Calu3 (cell line): ENCODE measurements at regions not wholly inside any gene's neighbourhood (a gene's known extent, or its start where the extent isn't known, plus 50 kb on each side); places are given as distances from the start of the nearest gene placed in this dataset.

Experiments
- BruUV-seq: library from RNA; stranded (reverse); fragments of 400-500 nt; replicated peaks from 2 replicates; lab custom pipeline; 2021; lab: Mats Ljungman, UMichigan
- CTCF ChIA-PET: fragments of 300-600 bp; sonication (Branson Sonifier 250); formaldehyde crosslinking; loops from one replicate; lab custom pipeline; 2022; ENCODE audit warnings: antibody characterized with exemption; lab: Charles Lee
- DNase-seq: peaks from one replicate; pipeline ENCODE4 v3.0.0; 2022
- H3K27ac Mint-ChIP-seq: one replicate; pipeline ENCODE4 v1.8.0; 2022; ENCODE audit warnings: mixed read lengths; ENCODE audit not compliant: unreplicated experiment
- H3K27me3 Mint-ChIP-seq: one replicate; pipeline ENCODE4 v1.8.0; 2022; ENCODE audit warnings: mixed read lengths; ENCODE audit not compliant: unreplicated experiment
- H3K36me3 Mint-ChIP-seq: one replicate; pipeline ENCODE4 v1.8.0; 2022; ENCODE audit warnings: mild to moderate bottlenecking, moderate library complexity, mixed read lengths; ENCODE audit not compliant: insufficient read depth, unreplicated experiment
- H3K4me1 Mint-ChIP-seq: one replicate; pipeline ENCODE4 v1.8.0; 2022; ENCODE audit warnings: mild to moderate bottlenecking, low read depth, mixed read lengths; ENCODE audit not compliant: unreplicated experiment
- H3K4me3 Mint-ChIP-seq: one replicate; pipeline ENCODE4 v1.8.0; 2022; ENCODE audit warnings: mild to moderate bottlenecking, low read depth, moderate library complexity, mixed read lengths; ENCODE audit not compliant: unreplicated experiment
- H3K9me3 Mint-ChIP-seq: one replicate; pipeline ENCODE4 v1.8.0; 2022; ENCODE audit warnings: low read depth, mixed read lengths; ENCODE audit not compliant: unreplicated experiment
- CTCF ChIP-seq: fragments of 200-600 bp; IDR thresholded peaks from one replicate; pipeline ENCODE4 v1.8.0; 2022; ENCODE audit warnings: antibody characterized with exemption; ENCODE audit not compliant: unreplicated experiment
- intact Hi-C: fragments of 100-400 bp; cut with micrococcal nuclease; formaldehyde crosslinking; loops from one replicate; pipeline ENCODE4 v1.10.0; 2022; ENCODE audit not compliant: unreplicated experiment

- Mint-ChIP-seq H3K4me3 (no peak overlapping the region), H3K27me3 (no peaks in the 10 kb centered on the region), H3K27ac (no peak overlapping the region), H3K9me3 (no peaks in the 10 kb centered on the region), H3K4me1 (no peaks in the 10 kb centered on the region), H3K36me3 (no peaks in the 10 kb centered on the region)
- DNase-seq = no peak
- CTCF ChIA-PET = no interaction called here
- intact Hi-C loops = no loop called here
- BruUV-seq = no TSS peak
- no peak for TF ChIP-seq CTCF
Observed at GRCh38 chr2:155308367-155309009, 610.0 kb downstream of the KCNJ3 start.

- intact Hi-C loops = no loop called here
- Mint-ChIP-seq H3K4me3 (no peak overlapping the region), H3K27ac (no peak overlapping the region), H3K4me1 (no peaks in the 10 kb centered on the region), H3K36me3 (no peaks in the 10 kb centered on the region), H3K27me3 (no peaks in the 10 kb centered on the region), H3K9me3 (no peaks in the 10 kb centered on the region)
- CTCF ChIA-PET = no interaction called here
- no TSS peak for BruUV-seq
- TF ChIP-seq CTCF = no peak
- DNase-seq = no peak
Observed at GRCh38 chr2:155301221-155301620, 602.7 kb downstream of the KCNJ3 start.

GRCh38 chr2:155298001-155298400, 599.5 kb downstream of the KCNJ3 start:
- no TSS peak for BruUV-seq
- H3K4me3 Mint-ChIP-seq = no peak overlapping the region
- CTCF ChIA-PET = no interaction called here
- intact Hi-C loops = no loop called here
- no peaks in the 10 kb centered on the region for H3K27me3 Mint-ChIP-seq
- TF ChIP-seq CTCF = no peak
- no peaks in the 10 kb centered on the region for H3K4me1 Mint-ChIP-seq
- no peaks in the 10 kb centered on the region for H3K36me3 Mint-ChIP-seq
- no peaks in the 10 kb centered on the region for H3K9me3 Mint-ChIP-seq
- H3K27ac Mint-ChIP-seq = no peak overlapping the region
- no peak for DNase-seq

GRCh38 chr2:155294358-155294757, 595.9 kb downstream of the KCNJ3 start:
- no peak for TF ChIP-seq CTCF
- no peak for DNase-seq
- Mint-ChIP-seq H3K36me3 (no peaks in the 10 kb centered on the region), H3K4me1 (no peaks in the 10 kb centered on the region), H3K27me3 (no peaks in the 10 kb centered on the region), H3K4me3 (no peak overlapping the region), H3K9me3 (peaks cover 2% of the 10 kb centered on the region), H3K27ac (no peak overlapping the region)
- BruUV-seq = no TSS peak
- intact Hi-C loops = no loop called here
- CTCF ChIA-PET = no interaction called here
